ENCODE measurements at regions not wholly inside any gene's neighbourhood (a gene's known extent, or its start where the extent isn't known, plus 50 kb on each side); places are given as distances from the start of the nearest gene placed in this dataset.
"Not testable (repeated sequence)": the region's sequence is repeated elsewhere in the genome, so short reads cannot be mapped to it uniquely, and the experiment has no call there.

DNA sequence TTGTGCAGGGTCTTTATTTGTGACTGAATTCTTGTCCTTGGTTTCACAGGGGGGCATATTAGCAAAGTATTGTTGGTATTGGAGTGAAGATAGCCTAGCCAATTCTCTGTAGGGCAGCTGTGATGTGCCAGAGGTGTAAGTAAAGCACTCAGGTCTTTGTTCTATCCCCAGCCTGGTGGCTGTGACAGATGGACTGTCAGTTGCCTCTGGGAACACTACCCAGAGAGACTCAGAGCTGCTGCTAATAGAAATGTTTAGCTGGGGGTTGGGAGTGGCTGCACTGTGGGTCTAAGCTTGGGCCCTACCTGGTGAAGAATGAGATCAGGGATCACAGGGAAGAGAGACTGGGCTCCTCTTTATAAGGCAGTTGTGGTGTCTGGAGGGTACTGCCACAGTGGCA lies 1006.5 kb upstream of the TYRP1 start:
- no peaks in the 10 kb centered on the region for H3K4me1 ChIP-seq (ENCODE audit: control insufficient read depth in 5 of 5, insufficient read depth in 5 of 5, low read length in 5 of 5)
- no peak overlapping the region for H3K27ac ChIP-seq (ENCODE audit: low read depth, low read length)
- H3K27me3 ChIP-seq (ENCODE audit: control insufficient read depth in 5 of 5, insufficient read depth in 4 of 5, low read length in 5 of 5), result no peaks in the 10 kb centered on the region
- no peak overlapping the region for H3K4me3 ChIP-seq (ENCODE audit: low read depth in 1 of 5, low read length in 5 of 5)
- H3K9me3 ChIP-seq (ENCODE audit: control insufficient read depth in 5 of 5, low read length in 5 of 5), result no peaks in the 10 kb centered on the region
- no peak overlapping the region for H3K9ac ChIP-seq (ENCODE audit: low read length in 5 of 5)
- H3K36me3 ChIP-seq (ENCODE audit: control insufficient read depth in 5 of 5, insufficient read depth in 5 of 5, low read length in 5 of 5), result no peaks in the 10 kb centered on the region

GRCh38 chr9:11697126-11697525 lies 996.1 kb upstream of the TYRP1 start:
- Histone ChIP-seq H3K9ac (ENCODE audit: low read length in 5 of 5) (no peak overlapping the region), H3K9me3 (ENCODE audit: control insufficient read depth in 5 of 5, low read length in 5 of 5) (peaks cover 0 to 2% (median 0%) of the 10 kb centered on the region in 5 donors), H3K27ac (ENCODE audit: low read depth, low read length) (no peak overlapping the region), H3K4me3 (ENCODE audit: low read depth in 1 of 5, low read length in 5 of 5) (no peak overlapping the region), H3K36me3 (ENCODE audit: control insufficient read depth in 5 of 5, insufficient read depth in 5 of 5, low read length in 5 of 5) (no peaks in the 10 kb centered on the region), H3K27me3 (ENCODE audit: control insufficient read depth in 5 of 5, insufficient read depth in 4 of 5, low read length in 5 of 5) (no peaks in the 10 kb centered on the region), H3K4me1 (ENCODE audit: control insufficient read depth in 5 of 5, insufficient read depth in 5 of 5, low read length in 5 of 5) (no peaks in the 10 kb centered on the region)

- Histone ChIP-seq H3K4me1 (ENCODE audit: control insufficient read depth in 5 of 5, insufficient read depth in 5 of 5, low read length in 5 of 5) (no peaks in the 10 kb centered on the region), H3K9ac (ENCODE audit: low read length in 5 of 5) (no peak overlapping the region), H3K4me3 (ENCODE audit: low read depth in 1 of 5, low read length in 5 of 5) (no peak overlapping the region), H3K27ac (ENCODE audit: low read depth, low read length) (no peak overlapping the region), H3K27me3 (ENCODE audit: control insufficient read depth in 5 of 5, insufficient read depth in 4 of 5, low read length in 5 of 5) (no peaks in the 10 kb centered on the region), H3K36me3 (ENCODE audit: control insufficient read depth in 5 of 5, insufficient read depth in 5 of 5, low read length in 5 of 5) (no peaks in the 10 kb centered on the region), H3K9me3 (ENCODE audit: control insufficient read depth in 5 of 5, low read length in 5 of 5) (no peaks in the 10 kb centered on the region)
Measured at GRCh38 chr9:11701706-11702105, 991.5 kb upstream of the TYRP1 start.

GRCh38 chr9:11702548-11702947 lies 990.6 kb upstream of the TYRP1 start:
- Histone ChIP-seq H3K27me3 (ENCODE audit: control insufficient read depth in 5 of 5, insufficient read depth in 4 of 5, low read length in 5 of 5) (no peaks in the 10 kb centered on the region), H3K36me3 (ENCODE audit: control insufficient read depth in 5 of 5, insufficient read depth in 5 of 5, low read length in 5 of 5) (no peaks in the 10 kb centered on the region), H3K4me1 (ENCODE audit: control insufficient read depth in 5 of 5, insufficient read depth in 5 of 5, low read length in 5 of 5) (no peaks in the 10 kb centered on the region), H3K4me3 (ENCODE audit: low read depth in 1 of 5, low read length in 5 of 5) (no peak overlapping the region), H3K9me3 (ENCODE audit: control insufficient read depth in 5 of 5, low read length in 5 of 5) (no peaks in the 10 kb centered on the region), H3K9ac (ENCODE audit: low read length in 5 of 5) (no peak overlapping the region), H3K27ac (ENCODE audit: low read depth, low read length) (no peak overlapping the region)

GRCh38 chr9:11704198-11704597 lies 989.0 kb upstream of the TYRP1 start:
- not testable (repeated sequence) for H3K9me3 ChIP-seq (ENCODE audit: control insufficient read depth in 5 of 5, low read length in 5 of 5); H3K36me3 ChIP-seq (ENCODE audit: control insufficient read depth in 5 of 5, insufficient read depth in 5 of 5, low read length in 5 of 5); H3K9ac ChIP-seq (ENCODE audit: low read length in 5 of 5); H3K27me3 ChIP-seq (ENCODE audit: control insufficient read depth in 5 of 5, insufficient read depth in 4 of 5, low read length in 5 of 5); H3K27ac ChIP-seq (ENCODE audit: low read depth, low read length); H3K4me3 ChIP-seq (ENCODE audit: low read depth in 1 of 5, low read length in 5 of 5); H3K4me1 ChIP-seq (ENCODE audit: control insufficient read depth in 5 of 5, insufficient read depth in 5 of 5, low read length in 5 of 5)

DNA sequence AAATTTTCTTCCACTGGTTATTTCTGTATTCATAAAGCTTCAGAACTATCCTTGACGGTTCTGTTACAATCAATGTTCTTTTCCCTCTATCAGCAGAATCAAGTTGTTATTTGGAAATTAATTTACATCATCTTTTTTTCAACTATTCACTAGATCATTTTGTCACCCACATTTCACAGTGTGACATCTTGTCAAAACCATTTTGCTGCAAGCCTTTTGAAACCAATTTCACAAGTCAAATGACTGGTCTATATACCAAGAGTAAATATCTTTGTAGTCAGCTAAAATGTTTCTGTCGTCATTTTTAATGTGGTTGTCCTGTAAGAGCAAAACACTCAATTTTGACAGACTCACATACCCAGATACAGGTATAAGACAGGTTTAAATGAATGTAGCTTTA lies 984.3 kb upstream of the TYRP1 start:
- Histone ChIP-seq H3K36me3 (ENCODE audit: control insufficient read depth in 5 of 5, insufficient read depth in 5 of 5, low read length in 5 of 5) (no peaks in the 10 kb centered on the region), H3K9me3 (ENCODE audit: control insufficient read depth in 5 of 5, low read length in 5 of 5) (peaks cover 0 to 6% (median 2%) of the 10 kb centered on the region in 5 donors), H3K9ac (ENCODE audit: low read length in 5 of 5) (no peak overlapping the region), H3K27me3 (ENCODE audit: control insufficient read depth in 5 of 5, insufficient read depth in 4 of 5, low read length in 5 of 5) (no peaks in the 10 kb centered on the region), H3K27ac (ENCODE audit: low read depth, low read length) (no peak overlapping the region), H3K4me1 (ENCODE audit: control insufficient read depth in 5 of 5, insufficient read depth in 5 of 5, low read length in 5 of 5) (no peaks in the 10 kb centered on the region), H3K4me3 (ENCODE audit: low read depth in 1 of 5, low read length in 5 of 5) (no peak overlapping the region)

GRCh38 chr9:11709567-11709966 lies 983.6 kb upstream of the TYRP1 start:
- H3K36me3 ChIP-seq (ENCODE audit: control insufficient read depth in 5 of 5, insufficient read depth in 5 of 5, low read length in 5 of 5), result no peaks in the 10 kb centered on the region
- H3K4me1 ChIP-seq (ENCODE audit: control insufficient read depth in 5 of 5, insufficient read depth in 5 of 5, low read length in 5 of 5), result no peaks in the 10 kb centered on the region
- H3K9ac ChIP-seq (ENCODE audit: low read length in 5 of 5), result no peak overlapping the region
- H3K9me3 ChIP-seq (ENCODE audit: control insufficient read depth in 5 of 5, low read length in 5 of 5), result peaks cover 0 to 6% (median 2%) of the 10 kb centered on the region in 5 donors
- no peak overlapping the region for H3K27ac ChIP-seq (ENCODE audit: low read depth, low read length)
- H3K27me3 ChIP-seq (ENCODE audit: control insufficient read depth in 5 of 5, insufficient read depth in 4 of 5, low read length in 5 of 5), result no peaks in the 10 kb centered on the region
- H3K4me3 ChIP-seq (ENCODE audit: low read depth in 1 of 5, low read length in 5 of 5), result no peak overlapping the region

DNA sequence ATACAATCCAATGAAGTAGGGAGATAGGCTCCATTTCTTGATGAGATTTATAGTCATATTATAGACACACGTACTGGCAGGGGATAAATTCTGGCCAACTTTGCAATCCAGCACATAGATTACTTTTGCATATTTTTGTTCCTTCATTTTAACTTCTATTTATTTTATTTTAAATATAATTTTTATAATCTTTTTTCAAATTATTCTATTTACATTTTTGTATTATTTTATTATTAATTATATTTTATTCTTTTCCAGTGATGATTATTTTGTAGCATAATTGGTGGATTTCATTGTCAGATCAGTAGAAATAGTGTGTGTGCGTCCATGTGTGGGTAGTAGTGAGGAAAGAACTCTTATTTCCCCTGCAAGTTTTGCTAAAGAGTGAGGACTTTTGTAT lies 980.1 kb upstream of the TYRP1 start:
- Histone ChIP-seq H3K27ac (ENCODE audit: low read depth, low read length) (no peak overlapping the region), H3K27me3 (ENCODE audit: control insufficient read depth in 5 of 5, insufficient read depth in 4 of 5, low read length in 5 of 5) (no peaks in the 10 kb centered on the region), H3K4me1 (ENCODE audit: control insufficient read depth in 5 of 5, insufficient read depth in 5 of 5, low read length in 5 of 5) (no peaks in the 10 kb centered on the region), H3K36me3 (ENCODE audit: control insufficient read depth in 5 of 5, insufficient read depth in 5 of 5, low read length in 5 of 5) (no peaks in the 10 kb centered on the region), H3K9me3 (ENCODE audit: control insufficient read depth in 5 of 5, low read length in 5 of 5) (peaks cover 0 to 6% (median 2%) of the 10 kb centered on the region in 5 donors), H3K4me3 (ENCODE audit: low read depth in 1 of 5, low read length in 5 of 5) (no peak overlapping the region), H3K9ac (ENCODE audit: low read length in 5 of 5) (no peak overlapping the region)

DNA sequence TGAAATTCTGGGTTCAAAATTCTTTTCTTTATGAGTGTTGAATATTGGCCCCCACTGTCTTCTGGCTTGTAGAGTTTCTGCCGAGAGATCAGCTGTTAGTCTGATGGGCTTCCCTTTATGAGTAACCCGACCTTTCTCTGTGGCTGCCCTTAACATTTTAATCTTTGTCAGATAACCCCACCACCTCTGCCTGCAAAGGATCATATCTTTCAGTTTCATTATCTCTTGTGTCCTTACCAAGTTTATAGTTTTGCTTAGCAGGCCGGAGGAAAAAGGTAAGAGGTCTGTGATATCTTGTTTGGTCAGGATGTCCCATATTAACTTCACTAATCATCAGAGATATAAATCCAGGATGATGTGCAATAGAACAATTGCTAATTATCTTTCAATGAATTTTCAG lies 970.2 kb upstream of the TYRP1 start:
- H3K4me3 ChIP-seq (ENCODE audit: low read depth in 1 of 5, low read length in 5 of 5), result no peak overlapping the region
- H3K9ac ChIP-seq (ENCODE audit: low read length in 5 of 5), result no peak overlapping the region
- H3K4me1 ChIP-seq (ENCODE audit: control insufficient read depth in 5 of 5, insufficient read depth in 5 of 5, low read length in 5 of 5), result no peaks in the 10 kb centered on the region
- no peaks in the 10 kb centered on the region for H3K36me3 ChIP-seq (ENCODE audit: control insufficient read depth in 5 of 5, insufficient read depth in 5 of 5, low read length in 5 of 5)
- H3K27me3 ChIP-seq (ENCODE audit: control insufficient read depth in 5 of 5, insufficient read depth in 4 of 5, low read length in 5 of 5), result no peaks in the 10 kb centered on the region
- H3K9me3 ChIP-seq (ENCODE audit: control insufficient read depth in 5 of 5, low read length in 5 of 5), result no peaks in the 10 kb centered on the region
- H3K27ac ChIP-seq (ENCODE audit: low read depth, low read length), result no peak overlapping the region

- Histone ChIP-seq H3K4me1 (ENCODE audit: control insufficient read depth in 5 of 5, insufficient read depth in 5 of 5, low read length in 5 of 5) (no peaks in the 10 kb centered on the region), H3K27ac (ENCODE audit: low read depth, low read length) (no peak overlapping the region), H3K9me3 (ENCODE audit: control insufficient read depth in 5 of 5, low read length in 5 of 5) (no peaks in the 10 kb centered on the region), H3K4me3 (ENCODE audit: low read depth in 1 of 5, low read length in 5 of 5) (no peak overlapping the region), H3K27me3 (ENCODE audit: control insufficient read depth in 5 of 5, insufficient read depth in 4 of 5, low read length in 5 of 5) (no peaks in the 10 kb centered on the region), H3K9ac (ENCODE audit: low read length in 5 of 5) (no peak overlapping the region), H3K36me3 (ENCODE audit: control insufficient read depth in 5 of 5, insufficient read depth in 5 of 5, low read length in 5 of 5) (no peaks in the 10 kb centered on the region)
Measured at GRCh38 chr9:11726659-11727058, 966.5 kb upstream of the TYRP1 start.

- Histone ChIP-seq H3K9me3 (ENCODE audit: control insufficient read depth in 5 of 5, low read length in 5 of 5) (peaks cover 0 to 13% (median 0%) of the 10 kb centered on the region in 5 donors), H3K27me3 (ENCODE audit: control insufficient read depth in 5 of 5, insufficient read depth in 4 of 5, low read length in 5 of 5) (no peaks in the 10 kb centered on the region), H3K4me3 (ENCODE audit: low read depth in 1 of 5, low read length in 5 of 5) (no peak overlapping the region), H3K36me3 (ENCODE audit: control insufficient read depth in 5 of 5, insufficient read depth in 5 of 5, low read length in 5 of 5) (no peaks in the 10 kb centered on the region), H3K27ac (ENCODE audit: low read depth, low read length) (no peak overlapping the region), H3K9ac (ENCODE audit: low read length in 5 of 5) (no peak overlapping the region), H3K4me1 (ENCODE audit: control insufficient read depth in 5 of 5, insufficient read depth in 5 of 5, low read length in 5 of 5) (no peaks in the 10 kb centered on the region)
Measured at GRCh38 chr9:11735391-11735790, 957.8 kb upstream of the TYRP1 start.

Data from subcutaneous abdominal adipose tissue (tissue), 5 donors.